Lung (tissue), 11 donors: ENCODE measurements at regions not wholly inside any gene's neighbourhood (a gene's known extent, or its start where the extent isn't known, plus 50 kb on each side); places are given as distances from the start of the nearest gene placed in this dataset.

Source experiments
- ATAC-seq: fragments of 200-7000 bp; cut with Tn5 transposase; one replicate; pipeline ENCODE4 v1.9.1; 2020; ENCODE audit warnings: moderate number of reproducible peaks; ENCODE audit not compliant: insufficient read depth, low FRiP score
- DNase-seq, 3 donors: peaks; one replicate each; pipeline ENCODE4 v3.0.0-alpha.2; 2013 to 2017
- H3K27ac ChIP-seq, 2 donors: one replicate each; pipeline ENCODE4 v1.5.1; 2013; ENCODE audit warnings: mild to moderate bottlenecking in 2 of 2, moderate library complexity in 2 of 2, control low read depth in 1 of 2, inconsistent platforms in 1 of 2, low read depth in 1 of 2, low read length in 1 of 2
- H3K27me3 ChIP-seq, 3 donors: one replicate each; pipeline ENCODE4 v1.5.1; 2013; ENCODE audit warnings: low read length in 2 of 3; ENCODE audit not compliant: control insufficient read depth in 3 of 3, insufficient read depth in 3 of 3
- H3K36me3 ChIP-seq, 4 donors: one replicate each; pipeline ENCODE4 v1.5.1; 2013; ENCODE audit warnings: low read length in 4 of 4, mild to moderate bottlenecking in 1 of 4, moderate library complexity in 1 of 4; ENCODE audit not compliant: control insufficient read depth in 4 of 4, insufficient read depth in 4 of 4
- H3K4me1 ChIP-seq, 5 donors: one replicate each; pipeline ENCODE4 v1.5.1; 2013; ENCODE audit warnings: low read length in 5 of 5, mild to moderate bottlenecking in 2 of 5, moderate library complexity in 1 of 5; ENCODE audit not compliant: control insufficient read depth in 5 of 5, insufficient read depth in 5 of 5
- H3K4me3 ChIP-seq: one replicate; pipeline ENCODE4 v1.5.1; 2013; ENCODE audit warnings: mild to moderate bottlenecking, control low read depth, moderate library complexity
- H3K9ac ChIP-seq, 2 donors: one replicate each; pipeline ENCODE4 v1.5.1; 2013; ENCODE audit warnings: low read length in 2 of 2, control low read depth in 1 of 2; ENCODE audit not compliant: insufficient read depth in 1 of 2
- H3K9me3 ChIP-seq, 4 donors: one replicate each; pipeline ENCODE4 v1.5.1; 2013; ENCODE audit warnings: low read length in 3 of 4, mild to moderate bottlenecking in 1 of 4, moderate library complexity in 1 of 4; ENCODE audit not compliant: control insufficient read depth in 4 of 4, insufficient read depth in 3 of 4
- WGBS, 2 donors: extraction: QIAGEN DNeasy Blood & Tissue Kit; methylation state at CpG; one replicate each; pipeline ENCODE4 v1.1.7; 2013; 5-methylcytosine and 5-hydroxymethylcytosine counted together
- TF ChIP-seq, protein P1 (sequence below): IDR thresholded peaks from 2 replicates; pipeline ENCODE4 v1.5.1; 2012; ENCODE audit warnings: mild to moderate bottlenecking; ENCODE audit errors: control extremely low read depth, extremely low read depth
- donor health status: control.
- donor health status: control.
- donor health status: Bipolar disorder and iron deficiency.
- donor health status: healthy.
- donor health status: DM: yes; HTN: yes; CAD: no.

DNA sequence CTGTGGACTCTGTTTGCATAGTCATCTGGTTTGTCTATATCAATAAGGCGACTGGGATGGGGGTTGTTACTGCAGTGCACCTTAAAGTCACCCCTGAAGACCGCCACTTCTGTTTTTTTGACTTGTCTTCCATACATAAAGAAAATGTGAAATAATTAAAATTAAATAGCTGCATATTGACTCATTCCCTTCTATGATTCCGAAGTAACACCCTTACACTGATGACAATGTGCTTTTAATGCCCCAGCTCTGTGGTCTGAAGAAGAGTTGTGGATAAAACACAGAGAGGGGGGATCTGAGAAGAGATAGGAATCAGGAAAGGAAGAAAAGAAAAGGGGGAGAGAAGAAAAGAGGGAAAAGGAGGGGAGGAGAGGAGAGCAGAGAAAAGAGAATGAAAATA is 796.9 kb upstream of the MBL2 start:
- TF ChIP-seq, protein P1, sequence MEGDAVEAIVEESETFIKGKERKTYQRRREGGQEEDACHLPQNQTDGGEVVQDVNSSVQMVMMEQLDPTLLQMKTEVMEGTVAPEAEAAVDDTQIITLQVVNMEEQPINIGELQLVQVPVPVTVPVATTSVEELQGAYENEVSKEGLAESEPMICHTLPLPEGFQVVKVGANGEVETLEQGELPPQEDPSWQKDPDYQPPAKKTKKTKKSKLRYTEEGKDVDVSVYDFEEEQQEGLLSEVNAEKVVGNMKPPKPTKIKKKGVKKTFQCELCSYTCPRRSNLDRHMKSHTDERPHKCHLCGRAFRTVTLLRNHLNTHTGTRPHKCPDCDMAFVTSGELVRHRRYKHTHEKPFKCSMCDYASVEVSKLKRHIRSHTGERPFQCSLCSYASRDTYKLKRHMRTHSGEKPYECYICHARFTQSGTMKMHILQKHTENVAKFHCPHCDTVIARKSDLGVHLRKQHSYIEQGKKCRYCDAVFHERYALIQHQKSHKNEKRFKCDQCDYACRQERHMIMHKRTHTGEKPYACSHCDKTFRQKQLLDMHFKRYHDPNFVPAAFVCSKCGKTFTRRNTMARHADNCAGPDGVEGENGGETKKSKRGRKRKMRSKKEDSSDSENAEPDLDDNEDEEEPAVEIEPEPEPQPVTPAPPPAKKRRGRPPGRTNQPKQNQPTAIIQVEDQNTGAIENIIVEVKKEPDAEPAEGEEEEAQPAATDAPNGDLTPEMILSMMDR = no peak
- Histone ChIP-seq H3K27ac (no peak overlapping the region), H3K4me1 (no peaks in the 10 kb centered on the region), H3K4me3 (no peak overlapping the region), H3K36me3 (no peaks in the 10 kb centered on the region), H3K9ac (no peak overlapping the region), H3K27me3 (no peaks in the 10 kb centered on the region), H3K9me3 (no peaks in the 10 kb centered on the region)
- WGBS, 2 donors = 77 to 93% methylated on average over 3 of the region's 3 CpGs
- DNase-seq (no peak), ATAC-seq (no peak)

DNA sequence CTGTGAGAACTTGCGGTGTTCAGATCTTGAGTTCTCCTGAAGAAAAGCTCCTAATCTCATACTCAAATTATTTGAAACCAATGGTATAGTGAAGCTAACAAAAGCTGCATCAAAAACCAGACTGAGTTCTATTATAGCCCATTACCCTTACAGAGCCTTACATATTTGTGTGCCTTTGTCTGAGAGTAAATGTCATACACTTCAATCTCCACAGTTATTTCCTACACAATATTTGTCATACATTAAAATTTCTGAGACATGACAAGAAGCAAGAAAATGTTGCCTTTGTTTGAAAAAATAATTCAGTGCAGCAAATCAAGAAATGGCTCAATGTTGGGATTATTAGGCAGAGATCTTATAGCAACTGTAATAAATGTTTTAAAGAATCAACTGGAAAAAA is 776.1 kb upstream of the MBL2 start:
- WGBS, 2 donors = 93 to 95% methylated on average over 1 of the region's 1 CpG
- H3K27me3 ChIP-seq = no peaks in the 10 kb centered on the region
- H3K9me3 ChIP-seq = no peaks in the 10 kb centered on the region
- H3K4me3 ChIP-seq = no peak overlapping the region
- DNase-seq (no peak), ATAC-seq (no peak)
- TF ChIP-seq, protein P1 = no peak
- no peaks in the 10 kb centered on the region for H3K4me1 ChIP-seq
- no peak overlapping the region for H3K9ac ChIP-seq
- no peaks in the 10 kb centered on the region for H3K36me3 ChIP-seq
- no peak overlapping the region for H3K27ac ChIP-seq

DNA sequence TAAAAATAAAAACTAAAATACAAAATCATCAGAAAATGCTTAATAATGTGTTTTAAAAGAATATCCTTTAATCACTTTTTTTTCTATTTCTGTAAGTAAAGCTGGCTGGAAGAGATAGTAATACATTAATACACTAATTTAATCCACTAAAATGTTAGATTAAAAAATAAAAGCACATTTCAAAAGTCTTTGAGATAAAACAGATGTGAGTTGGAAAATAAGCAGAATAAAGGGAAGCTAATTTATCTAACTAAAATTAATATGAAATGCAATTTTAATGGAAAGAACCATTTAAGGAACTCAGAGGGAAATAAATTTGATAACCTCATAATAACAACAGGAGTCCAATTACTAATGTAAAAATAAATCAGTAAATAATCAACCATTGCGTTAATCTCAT is 774.8 kb upstream of the MBL2 start:
- Histone ChIP-seq H3K36me3 (no peaks in the 10 kb centered on the region), H3K9ac (no peak overlapping the region), H3K27ac (no peak overlapping the region), H3K27me3 (no peaks in the 10 kb centered on the region), H3K9me3 (no peaks in the 10 kb centered on the region), H3K4me3 (no peak overlapping the region), H3K4me1 (no peaks in the 10 kb centered on the region)
- TF ChIP-seq, protein P1 = no peak
- 90 to 96% methylated on average over 1 of the region's 1 CpG for WGBS, 2 donors
- ATAC-seq = no peak
- DNase-seq = no peak

DNA sequence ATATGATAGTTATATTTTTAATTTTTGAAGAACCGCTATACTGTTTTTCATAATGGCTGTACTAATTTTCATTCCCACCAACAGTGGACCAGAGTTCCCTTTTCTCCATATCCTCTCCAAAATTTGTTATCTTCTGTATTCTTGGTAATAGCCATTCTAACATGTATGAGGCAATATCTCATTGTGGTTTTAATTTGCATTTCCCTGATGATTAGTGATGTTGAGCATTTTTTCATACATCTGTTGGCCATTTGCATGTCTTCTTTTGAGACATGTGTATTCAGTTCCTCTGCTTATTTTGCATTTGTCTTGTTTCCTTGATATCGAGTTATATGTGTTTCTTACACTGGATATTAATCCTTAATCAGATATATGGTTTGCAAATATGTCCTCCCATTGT is 770.8 kb upstream of the MBL2 start:
- ATAC-seq (no peak), DNase-seq (no peak)
- Histone ChIP-seq H3K36me3 (no peaks in the 10 kb centered on the region), H3K27me3 (no peaks in the 10 kb centered on the region), H3K27ac (no peak overlapping the region), H3K9ac (no peak overlapping the region), H3K4me3 (no peak overlapping the region), H3K4me1 (peaks cover 0 to 3% (median 0%) of the 10 kb centered on the region in 5 donors), H3K9me3 (no peaks in the 10 kb centered on the region)
- 90 to 94% methylated on average over 2 of the region's 2 CpGs for WGBS, 2 donors
- TF ChIP-seq, protein P1 = no peak
